ENCODE measurements at regions not wholly inside any gene's neighbourhood (a gene's known extent, or its start where the extent isn't known, plus 50 kb on each side); places are given as distances from the start of the nearest gene placed in this dataset.

- intact Hi-C loops (cut with DNase I), result no loop called here
- no peak overlapping the region for H3K4me3 ChIP-seq
- TF ChIP-seq POLR2A (IDR thresholded peaks at IDR 0.05), result no peak
- TF ChIP-seq, protein P1, sequence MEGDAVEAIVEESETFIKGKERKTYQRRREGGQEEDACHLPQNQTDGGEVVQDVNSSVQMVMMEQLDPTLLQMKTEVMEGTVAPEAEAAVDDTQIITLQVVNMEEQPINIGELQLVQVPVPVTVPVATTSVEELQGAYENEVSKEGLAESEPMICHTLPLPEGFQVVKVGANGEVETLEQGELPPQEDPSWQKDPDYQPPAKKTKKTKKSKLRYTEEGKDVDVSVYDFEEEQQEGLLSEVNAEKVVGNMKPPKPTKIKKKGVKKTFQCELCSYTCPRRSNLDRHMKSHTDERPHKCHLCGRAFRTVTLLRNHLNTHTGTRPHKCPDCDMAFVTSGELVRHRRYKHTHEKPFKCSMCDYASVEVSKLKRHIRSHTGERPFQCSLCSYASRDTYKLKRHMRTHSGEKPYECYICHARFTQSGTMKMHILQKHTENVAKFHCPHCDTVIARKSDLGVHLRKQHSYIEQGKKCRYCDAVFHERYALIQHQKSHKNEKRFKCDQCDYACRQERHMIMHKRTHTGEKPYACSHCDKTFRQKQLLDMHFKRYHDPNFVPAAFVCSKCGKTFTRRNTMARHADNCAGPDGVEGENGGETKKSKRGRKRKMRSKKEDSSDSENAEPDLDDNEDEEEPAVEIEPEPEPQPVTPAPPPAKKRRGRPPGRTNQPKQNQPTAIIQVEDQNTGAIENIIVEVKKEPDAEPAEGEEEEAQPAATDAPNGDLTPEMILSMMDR (IDR thresholded peaks at IDR 0.05), result no peak
- H3K36me3 ChIP-seq, result no peaks in the 10 kb centered on the region
- 41 to 49% methylated on average over 3 of the region's 3 CpGs for WGBS, 2 donors
- H3K4me1 ChIP-seq, result peaks cover 0 to 34% (median 8%) of the 10 kb centered on the region in 3 donors
- H3K27ac ChIP-seq, result peak overlapping the region in 3 of 4 donors; percentile 3 to 47 (median 9)
- H3K27me3 ChIP-seq, result no peaks in the 10 kb centered on the region
- DNase-seq, result no peak
- no peaks in the 10 kb centered on the region for H3K9me3 ChIP-seq
Measured at GRCh38 chr12:24489939-24490338, 459.0 kb downstream of the BCAT1 start.

DNA sequence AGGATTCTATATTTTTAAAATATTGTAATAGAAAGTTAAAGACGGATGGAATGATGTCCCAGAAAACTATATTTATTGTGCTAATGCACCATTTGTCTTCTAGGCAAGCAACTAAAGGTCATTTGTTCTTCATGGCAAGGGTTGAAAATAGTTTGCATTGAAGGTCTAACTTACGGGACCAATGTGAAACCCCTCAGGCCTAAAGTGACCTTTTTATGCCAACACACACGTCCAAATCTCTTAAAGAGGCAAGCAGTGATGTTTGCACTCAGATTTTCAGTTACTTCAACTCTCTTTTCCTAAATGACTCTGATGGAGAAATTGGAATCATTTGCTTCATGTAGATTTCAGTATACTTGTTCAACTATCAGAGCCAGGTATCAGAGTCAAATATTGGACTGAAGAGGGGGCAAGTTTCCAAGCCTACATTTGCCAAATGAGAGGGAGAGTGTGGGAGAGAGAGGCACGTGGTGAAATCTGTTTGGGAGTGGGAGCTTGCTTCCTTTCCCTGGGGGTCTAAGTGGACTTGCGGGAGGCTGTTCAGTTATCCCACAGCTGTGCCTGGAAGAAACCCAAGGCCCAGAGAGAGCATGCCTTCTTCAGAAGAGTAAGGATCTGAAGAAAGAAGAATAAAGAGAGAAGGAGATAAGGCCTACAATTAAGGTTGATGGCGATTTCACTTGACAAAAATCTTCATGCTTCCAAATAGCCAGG lies 459.8 kb downstream of the BCAT1 start:
- Histone ChIP-seq H3K36me3 (no peaks in the 10 kb centered on the region), H3K27ac (peak overlapping the region in 2 of 4 donors; percentile 9 to 47), H3K4me1 (peaks cover 0 to 34% (median 8%) of the 10 kb centered on the region in 3 donors), H3K9me3 (no peaks in the 10 kb centered on the region), H3K4me3 (no peak overlapping the region), H3K27me3 (no peaks in the 10 kb centered on the region)
- 74 to 79% methylated on average over 6 of the region's 6 CpGs for WGBS, 2 donors
- intact Hi-C loops (cut with DNase I), result no loop called here
- TF ChIP-seq, protein P1 (IDR thresholded peaks at IDR 0.05), result no peak
- no peak for TF ChIP-seq POLR2A (IDR thresholded peaks at IDR 0.05)
- DNase-seq, result no peak

DNA sequence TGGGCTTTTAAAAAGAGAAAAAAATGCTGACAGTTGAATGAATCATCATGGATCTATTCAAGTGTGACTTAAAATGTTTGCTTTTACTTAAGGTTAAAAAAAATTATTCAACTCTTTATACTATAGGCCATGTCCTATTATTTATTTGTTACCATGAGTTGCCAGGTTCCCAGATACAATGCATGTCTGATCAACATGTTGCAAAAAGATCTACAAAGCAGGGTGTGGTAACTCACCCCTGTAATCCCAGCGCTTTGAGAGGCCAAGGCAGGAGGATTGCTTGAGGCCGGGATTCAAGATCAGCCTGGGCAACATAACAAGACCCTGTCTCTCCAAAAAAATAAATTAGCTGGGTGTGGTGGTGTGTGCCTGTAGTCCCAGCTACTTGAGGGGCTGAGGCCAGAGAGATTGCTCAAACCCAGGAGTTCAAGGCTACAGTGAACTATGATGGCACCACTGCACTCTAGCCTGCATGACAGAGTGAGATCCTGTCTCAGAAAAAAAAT lies 460.8 kb downstream of the BCAT1 start:
- H3K27ac ChIP-seq, result peak overlapping the region in 2 of 4 donors; percentile 29 to 45
- no peak for DNase-seq
- no peaks in the 10 kb centered on the region for H3K36me3 ChIP-seq
- TF ChIP-seq, protein P1 (IDR thresholded peaks at IDR 0.05), result no peak
- TF ChIP-seq POLR2A (IDR thresholded peaks at IDR 0.05), result no peak
- no peaks in the 10 kb centered on the region for H3K27me3 ChIP-seq
- no peaks in the 10 kb centered on the region for H3K9me3 ChIP-seq
- intact Hi-C loops (cut with DNase I), result no loop called here
- peaks cover 0 to 34% (median 8%) of the 10 kb centered on the region in 3 donors for H3K4me1 ChIP-seq
- 24 to 40% methylated on average over 1 to 2 of the region's 2 CpGs for WGBS, 2 donors
- H3K4me3 ChIP-seq, result no peak overlapping the region

- WGBS, 2 donors, result 34 to 44% methylated on average over 3 of the region's 3 CpGs
Measured at GRCh38 chr12:24487606-24488005, 461.3 kb downstream of the BCAT1 start.

DNA sequence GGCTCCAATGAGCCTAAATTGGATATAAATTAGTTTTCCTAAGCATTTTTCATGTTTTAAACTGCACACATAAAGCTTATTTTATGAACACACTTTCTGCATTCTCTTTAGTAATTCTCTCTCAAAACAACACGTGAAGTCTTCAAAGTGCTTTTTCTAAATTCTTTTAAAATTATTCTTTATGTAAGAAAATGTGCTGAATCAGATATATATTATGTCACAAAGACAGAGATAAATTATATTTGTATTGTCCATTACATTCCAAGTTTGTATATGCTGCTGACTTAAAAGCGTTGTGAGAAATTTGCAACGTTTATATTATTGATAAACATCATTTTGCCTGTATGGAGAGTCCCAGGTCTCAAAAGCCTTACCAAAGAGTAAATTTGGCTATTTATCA lies 465.2 kb downstream of the BCAT1 start:
- TF ChIP-seq, protein P1 (IDR thresholded peaks at IDR 0.05), result no peak
- TF ChIP-seq POLR2A (IDR thresholded peaks at IDR 0.05), result no peak
- peaks cover 0 to 20% (median 2%) of the 10 kb centered on the region in 4 donors for H3K27me3 ChIP-seq
- no peaks in the 10 kb centered on the region for H3K36me3 ChIP-seq
- H3K4me1 ChIP-seq, result peaks cover 0 to 15% (median 0%) of the 10 kb centered on the region in 3 donors
- no peak overlapping the region for H3K27ac ChIP-seq
- 77 to 84% methylated on average over 3 of the region's 3 CpGs for WGBS, 2 donors
- intact Hi-C loops (cut with DNase I), result no loop called here
- H3K9me3 ChIP-seq, result no peaks in the 10 kb centered on the region
- no peak for DNase-seq
- H3K4me3 ChIP-seq, result no peak overlapping the region

More at GRCh38 chr12:24487606-24488005, 461.3 kb downstream of the BCAT1 start:
- no peak overlapping the region for H3K4me3 ChIP-seq
- H3K27me3 ChIP-seq, result no peaks in the 10 kb centered on the region
- no peaks in the 10 kb centered on the region for H3K9me3 ChIP-seq
- H3K4me1 ChIP-seq, result peaks cover 0 to 34% (median 8%) of the 10 kb centered on the region in 3 donors
- no peak for TF ChIP-seq POLR2A (IDR thresholded peaks at IDR 0.05)
- TF ChIP-seq, protein P1 (IDR thresholded peaks at IDR 0.05), result no peak
- intact Hi-C loops (cut with DNase I), result no loop called here
- DNase-seq, result no peak
- no peaks in the 10 kb centered on the region for H3K36me3 ChIP-seq
- peak overlapping the region in 1 of 4 donors; percentile 45 for H3K27ac ChIP-seq
